Stimulated activated CD4-positive, alpha-beta T cell treated with anti-CD3 and anti-CD28 coated beads, Interleukin-15, amount 100 ng/mL, for 24 hours (primary cell): ENCODE measurements at regions not wholly inside any gene's neighbourhood (a gene's known extent, or its start where the extent isn't known, plus 50 kb on each side); places are given as distances from the start of the nearest gene placed in this dataset.

Experiments
- DNase-seq: peaks from one replicate; pipeline ENCODE4 v3.0.0-alpha.2; 2020

GRCh38 chr12:114952573-114953271, 268.7 kb upstream of the TBX3 start:
- DNase-seq = no peak

- DNase-seq = no peak
These were observed 265.3 kb upstream of the TBX3 start for GRCh38 chr12:114949058-114949820.

GRCh38 chr12:114945351-114945750, 261.4 kb upstream of the TBX3 start:
- no peak for DNase-seq

- DNase-seq = no peak
These were observed 260.8 kb upstream of the TBX3 start for GRCh38 chr12:114944736-114945135.

- DNase-seq = no peak
These were observed 259.6 kb upstream of the TBX3 start for GRCh38 chr12:114943601-114944000.

GRCh38 chr12:114938487-114939210, 254.7 kb upstream of the TBX3 start:
- DNase-seq = no peak

GRCh38 chr12:114936148-114937079, 252.4 kb upstream of the TBX3 start:
- DNase-seq = no peak

- DNase-seq = no peak
These were observed 251.7 kb upstream of the TBX3 start for GRCh38 chr12:114935658-114936057.

- DNase-seq = no peak
These were observed 249.6 kb upstream of the TBX3 start for GRCh38 chr12:114933428-114934160.

- DNase-seq = no peak
These were observed 248.8 kb upstream of the TBX3 start for GRCh38 chr12:114932806-114933205.

GRCh38 chr12:114931025-114931424, 247.1 kb upstream of the TBX3 start:
- no peak for DNase-seq

- no peak for DNase-seq
These were observed 242.4 kb upstream of the TBX3 start for GRCh38 chr12:114926341-114926740.

- DNase-seq = no peak
These were observed 241.0 kb upstream of the TBX3 start for GRCh38 chr12:114924946-114925475.

- no peak for DNase-seq
These were observed 237.8 kb upstream of the TBX3 start for GRCh38 chr12:114921781-114922180.

- no peak for DNase-seq
These were observed 237.0 kb upstream of the TBX3 start for GRCh38 chr12:114920771-114921554.

GRCh38 chr12:114919479-114919878, 235.5 kb upstream of the TBX3 start:
- no peak for DNase-seq

GRCh38 chr12:114918535-114919233, 234.7 kb upstream of the TBX3 start:
- DNase-seq = no peak

GRCh38 chr12:114917953-114918352, 234.0 kb upstream of the TBX3 start:
- no peak for DNase-seq

GRCh38 chr12:114917307-114917706, 233.3 kb upstream of the TBX3 start:
- DNase-seq = no peak

GRCh38 chr12:114916541-114916940, 232.6 kb upstream of the TBX3 start:
- DNase-seq = no peak
